ENCODE measurements at regions not wholly inside any gene's neighbourhood (a gene's known extent, or its start where the extent isn't known, plus 50 kb on each side); places are given as distances from the start of the nearest gene placed in this dataset.

GRCh38 chrX:80223982-80224579 is 196.2 kb upstream of the TENT5D start:
- no peak for TF ChIP-seq EZH2 (IDR thresholded peaks at IDR 0.05; ENCODE audit: borderline replicate concordance, low read depth, low read length, poor library complexity, severe bottlenecking)
- peak; percentile 33 for TF ChIP-seq CTCF (conservative IDR thresholded peaks at IDR 0.05; ENCODE audit: low read depth, low read length)
- H3K9me3 ChIP-seq (ENCODE audit: low read depth, low read length, poor library complexity, severe bottlenecking): no peaks in the 10 kb centered on the region
- H3K4me1 ChIP-seq (ENCODE audit: insufficient read depth, low read length, poor library complexity, severe bottlenecking): no peaks in the 10 kb centered on the region
- ChIA-PET POLR2A (ENCODE audit: low non-redundant PET) (interaction anchor here (0.6 kb wide), 1 partner anchor 38 kb away, joined by 5 read pairs; no protein-coding TSS in a partner anchor), CTCF (no interaction called here)
- H3K4me3 ChIP-seq (ENCODE audit: low read depth, low read length, poor library complexity, severe bottlenecking): no peak overlapping the region
- intact Hi-C loops (cut with micrococcal nuclease; ENCODE audit: unreplicated experiment): no loop called here
- no TSS peak for BruUV-seq (replicated peaks)
- no peaks in the 10 kb centered on the region for H3K27me3 ChIP-seq (replicated peaks; ENCODE audit: insufficient read depth, low read depth, low read length, poor library complexity)
- peak; percentile 11 for DNase-seq (ENCODE audit: low spot score)
- H3K36me3 ChIP-seq (ENCODE audit: insufficient read depth, low read length, poor library complexity, severe bottlenecking): no peaks in the 10 kb centered on the region
- no peak overlapping the region for H3K27ac ChIP-seq (ENCODE audit: low read depth, low read length, poor library complexity, severe bottlenecking)

GRCh38 chrX:80229626-80230025 is 190.6 kb upstream of the TENT5D start:
- DNase-seq (ENCODE audit: low spot score): no peak
- no peaks in the 10 kb centered on the region for H3K27me3 ChIP-seq (replicated peaks; ENCODE audit: insufficient read depth, low read depth, low read length, poor library complexity)
- H3K4me3 ChIP-seq (ENCODE audit: low read depth, low read length, poor library complexity, severe bottlenecking): no peak overlapping the region
- no peaks in the 10 kb centered on the region for H3K36me3 ChIP-seq (ENCODE audit: insufficient read depth, low read length, poor library complexity, severe bottlenecking)
- no TSS peak for BruUV-seq (replicated peaks)
- TF ChIP-seq CTCF (conservative IDR thresholded peaks at IDR 0.05; ENCODE audit: low read depth, low read length) (no peak), EZH2 (IDR thresholded peaks at IDR 0.05; ENCODE audit: borderline replicate concordance, low read depth, low read length, poor library complexity, severe bottlenecking) (no peak)
- CTCF ChIA-PET: no interaction called here
- POLR2A ChIA-PET (ENCODE audit: low non-redundant PET): no interaction called here
- H3K27ac ChIP-seq (ENCODE audit: low read depth, low read length, poor library complexity, severe bottlenecking): no peak overlapping the region
- H3K4me1 ChIP-seq (ENCODE audit: insufficient read depth, low read length, poor library complexity, severe bottlenecking): no peaks in the 10 kb centered on the region
- no peaks in the 10 kb centered on the region for H3K9me3 ChIP-seq (ENCODE audit: low read depth, low read length, poor library complexity, severe bottlenecking)
- intact Hi-C loops (cut with micrococcal nuclease; ENCODE audit: unreplicated experiment): no loop called here

- peak; percentile 6 for DNase-seq (ENCODE audit: low spot score)
- CTCF ChIA-PET: no interaction called here
- Histone ChIP-seq H3K4me1 (ENCODE audit: insufficient read depth, low read length, poor library complexity, severe bottlenecking) (no peaks in the 10 kb centered on the region), H3K9me3 (ENCODE audit: low read depth, low read length, poor library complexity, severe bottlenecking) (no peaks in the 10 kb centered on the region), H3K4me3 (ENCODE audit: low read depth, low read length, poor library complexity, severe bottlenecking) (no peak overlapping the region), H3K36me3 (ENCODE audit: insufficient read depth, low read length, poor library complexity, severe bottlenecking) (no peaks in the 10 kb centered on the region), H3K27ac (ENCODE audit: low read depth, low read length, poor library complexity, severe bottlenecking) (no peak overlapping the region), H3K27me3 (replicated peaks; ENCODE audit: insufficient read depth, low read depth, low read length, poor library complexity) (no peaks in the 10 kb centered on the region)
- TF ChIP-seq CTCF (conservative IDR thresholded peaks at IDR 0.05; ENCODE audit: low read depth, low read length): peak; percentile 34
- no peak for TF ChIP-seq EZH2 (IDR thresholded peaks at IDR 0.05; ENCODE audit: borderline replicate concordance, low read depth, low read length, poor library complexity, severe bottlenecking)
- POLR2A ChIA-PET (ENCODE audit: low non-redundant PET): no interaction called here
- BruUV-seq (replicated peaks): no TSS peak
- intact Hi-C loops (cut with micrococcal nuclease; ENCODE audit: unreplicated experiment): no loop called here
These were observed 183.2 kb upstream of the TENT5D start for GRCh38 chrX:80237072-80237471.

Measured in A673 (cell line).